ENCODE measurements at regions not wholly inside any gene's neighbourhood (a gene's known extent, or its start where the extent isn't known, plus 50 kb on each side); places are given as distances from the start of the nearest gene placed in this dataset.

DNA sequence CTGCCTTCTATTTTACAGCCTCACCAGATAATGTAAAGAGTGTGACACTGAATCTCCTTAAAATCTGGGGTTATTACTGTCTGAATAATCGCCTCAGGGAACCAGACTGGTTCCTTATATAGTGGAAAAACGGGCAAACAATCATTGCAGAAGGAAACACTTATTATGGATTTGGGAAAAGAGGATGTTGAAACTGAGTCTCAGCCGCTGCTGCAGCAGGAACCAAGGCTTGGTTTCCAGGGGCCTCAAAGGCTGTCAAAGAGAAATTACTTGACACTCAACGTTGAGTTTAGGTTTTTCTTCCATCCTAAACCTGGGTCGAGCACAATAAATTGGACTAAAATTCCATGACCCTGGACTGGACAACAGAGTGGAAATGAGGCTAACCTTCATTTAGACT lies 103.8 kb upstream of the AHR start:
- no peaks in the 10 kb centered on the region for H3K9me3 ChIP-seq
- TF ChIP-seq, protein P1, sequence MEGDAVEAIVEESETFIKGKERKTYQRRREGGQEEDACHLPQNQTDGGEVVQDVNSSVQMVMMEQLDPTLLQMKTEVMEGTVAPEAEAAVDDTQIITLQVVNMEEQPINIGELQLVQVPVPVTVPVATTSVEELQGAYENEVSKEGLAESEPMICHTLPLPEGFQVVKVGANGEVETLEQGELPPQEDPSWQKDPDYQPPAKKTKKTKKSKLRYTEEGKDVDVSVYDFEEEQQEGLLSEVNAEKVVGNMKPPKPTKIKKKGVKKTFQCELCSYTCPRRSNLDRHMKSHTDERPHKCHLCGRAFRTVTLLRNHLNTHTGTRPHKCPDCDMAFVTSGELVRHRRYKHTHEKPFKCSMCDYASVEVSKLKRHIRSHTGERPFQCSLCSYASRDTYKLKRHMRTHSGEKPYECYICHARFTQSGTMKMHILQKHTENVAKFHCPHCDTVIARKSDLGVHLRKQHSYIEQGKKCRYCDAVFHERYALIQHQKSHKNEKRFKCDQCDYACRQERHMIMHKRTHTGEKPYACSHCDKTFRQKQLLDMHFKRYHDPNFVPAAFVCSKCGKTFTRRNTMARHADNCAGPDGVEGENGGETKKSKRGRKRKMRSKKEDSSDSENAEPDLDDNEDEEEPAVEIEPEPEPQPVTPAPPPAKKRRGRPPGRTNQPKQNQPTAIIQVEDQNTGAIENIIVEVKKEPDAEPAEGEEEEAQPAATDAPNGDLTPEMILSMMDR (IDR thresholded peaks at IDR 0.05): no peak
- TF ChIP-seq POLR2A (IDR thresholded peaks at IDR 0.05): no peak
- no peaks in the 10 kb centered on the region for H3K4me1 ChIP-seq
- H3K4me3 ChIP-seq: no peak overlapping the region
- H3K36me3 ChIP-seq: no peaks in the 10 kb centered on the region
- H3K27me3 ChIP-seq: no peaks in the 10 kb centered on the region
- H3K27ac ChIP-seq: no peak overlapping the region
- no peak for DNase-seq
- intact Hi-C loops (cut with DNase I; ENCODE audit: low total_unique reads): no loop called here

DNA sequence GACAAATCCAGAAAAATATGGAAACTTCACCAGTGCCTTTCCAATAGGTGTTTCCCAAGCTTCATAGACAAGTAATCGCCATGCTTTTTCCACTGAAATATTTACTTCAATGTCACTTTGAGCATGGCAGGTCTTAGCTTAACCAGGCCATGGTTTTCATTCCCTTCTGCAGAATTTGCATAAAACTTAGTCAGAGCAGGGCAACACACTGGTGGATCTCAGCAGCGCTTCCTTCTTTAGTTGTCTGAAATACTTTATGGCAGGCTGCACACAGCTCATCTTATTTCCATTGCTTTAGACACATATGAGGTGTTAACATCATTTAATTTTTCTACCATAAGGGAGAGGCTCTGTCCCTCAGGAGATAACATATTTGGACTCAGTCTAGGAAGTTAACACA lies 102.9 kb upstream of the AHR start:
- Histone ChIP-seq H3K27ac (no peak overlapping the region), H3K9me3 (no peaks in the 10 kb centered on the region), H3K27me3 (no peaks in the 10 kb centered on the region), H3K36me3 (no peaks in the 10 kb centered on the region), H3K4me1 (no peaks in the 10 kb centered on the region), H3K4me3 (no peak overlapping the region)
- intact Hi-C loops (cut with DNase I; ENCODE audit: low total_unique reads): no loop called here
- DNase-seq: no peak
- no peak for TF ChIP-seq POLR2A (IDR thresholded peaks at IDR 0.05)
- TF ChIP-seq, protein P1 (IDR thresholded peaks at IDR 0.05): no peak

DNA sequence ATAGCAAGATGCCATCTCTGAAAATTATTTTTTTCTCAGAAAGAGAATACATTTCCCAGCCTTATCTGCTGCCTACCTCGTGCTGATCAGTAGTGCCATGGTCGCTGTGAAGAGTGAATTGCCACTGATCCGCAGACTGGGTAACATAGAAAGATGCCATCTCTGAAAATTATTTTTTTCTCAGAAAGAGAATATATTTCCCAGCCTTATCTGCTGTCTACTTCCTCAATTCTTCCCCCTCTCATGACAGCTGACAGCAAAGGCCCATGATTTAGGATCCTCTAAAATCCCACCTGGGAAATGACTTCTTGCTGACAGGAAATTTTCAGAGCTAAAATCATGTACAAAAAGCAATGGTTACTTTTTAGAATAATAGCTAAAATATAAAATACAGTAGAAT lies 92.5 kb upstream of the AHR start:
- H3K27ac ChIP-seq: no peak overlapping the region
- H3K9me3 ChIP-seq: no peaks in the 10 kb centered on the region
- H3K27me3 ChIP-seq: no peaks in the 10 kb centered on the region
- no peak for DNase-seq
- no peaks in the 10 kb centered on the region for H3K36me3 ChIP-seq
- TF ChIP-seq, protein P1 (IDR thresholded peaks at IDR 0.05): no peak
- no peak for TF ChIP-seq POLR2A (IDR thresholded peaks at IDR 0.05)
- no peaks in the 10 kb centered on the region for H3K4me1 ChIP-seq
- no peak overlapping the region for H3K4me3 ChIP-seq
- intact Hi-C loops (cut with DNase I; ENCODE audit: low total_unique reads): no loop called here

DNA sequence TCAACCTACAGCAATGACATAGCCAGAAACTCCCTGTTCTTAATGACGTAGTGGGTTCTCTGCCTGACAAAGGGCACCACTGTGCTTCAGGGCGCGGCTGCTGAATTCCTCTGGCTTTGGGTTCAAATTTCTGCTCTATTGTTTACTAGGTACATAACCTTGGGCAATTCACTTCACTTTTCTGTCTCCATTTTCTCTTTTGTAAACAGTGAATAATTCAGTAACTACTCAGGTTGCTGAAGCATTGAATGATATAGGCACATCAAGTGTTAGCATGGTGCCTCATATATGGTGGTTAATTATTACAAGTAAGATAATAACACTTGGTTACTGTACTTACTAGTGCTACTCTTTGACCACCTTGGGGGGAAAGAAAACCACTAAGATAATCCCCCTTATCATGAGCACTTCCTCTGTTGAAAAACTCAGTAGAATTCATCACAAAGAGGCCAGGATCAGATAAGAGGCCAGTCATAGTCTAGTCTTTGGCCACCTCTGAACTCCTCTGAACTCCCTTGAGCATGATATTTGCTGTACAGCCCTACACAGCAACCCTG lies 92.0 kb upstream of the AHR start:
- no peaks in the 10 kb centered on the region for H3K27me3 ChIP-seq
- H3K9me3 ChIP-seq: no peaks in the 10 kb centered on the region
- intact Hi-C loops (cut with DNase I; ENCODE audit: low total_unique reads): no loop called here
- no peak overlapping the region for H3K4me3 ChIP-seq
- no peaks in the 10 kb centered on the region for H3K4me1 ChIP-seq
- no peaks in the 10 kb centered on the region for H3K36me3 ChIP-seq
- no peak for DNase-seq
- H3K27ac ChIP-seq: no peak overlapping the region
- TF ChIP-seq POLR2A (IDR thresholded peaks at IDR 0.05): no peak
- TF ChIP-seq, protein P1 (IDR thresholded peaks at IDR 0.05): no peak

DNA sequence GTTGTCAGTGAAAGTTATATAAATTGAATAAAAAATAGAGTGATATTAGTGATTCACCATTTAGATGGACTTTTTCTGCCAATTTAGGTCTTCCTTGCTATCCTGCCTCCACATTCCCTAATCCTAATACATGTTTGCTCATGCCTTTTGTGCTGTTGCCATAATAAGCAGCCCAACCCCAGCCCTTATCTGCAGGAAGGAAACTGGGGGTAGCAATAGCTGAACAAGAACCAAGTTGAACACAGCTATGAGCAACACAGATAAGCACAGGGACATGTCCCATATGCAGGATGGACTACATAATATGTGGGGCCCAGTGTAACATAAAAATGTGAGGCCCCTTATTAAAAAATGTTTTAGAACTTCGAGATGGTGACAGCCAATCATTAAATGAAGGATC lies 91.2 kb upstream of the AHR start:
- Histone ChIP-seq H3K27me3 (no peaks in the 10 kb centered on the region), H3K27ac (no peak overlapping the region), H3K9me3 (no peaks in the 10 kb centered on the region), H3K36me3 (no peaks in the 10 kb centered on the region), H3K4me3 (no peak overlapping the region), H3K4me1 (no peaks in the 10 kb centered on the region)
- intact Hi-C loops (cut with DNase I; ENCODE audit: low total_unique reads): no loop called here
- no peak for DNase-seq
- TF ChIP-seq POLR2A (IDR thresholded peaks at IDR 0.05): no peak

DNA sequence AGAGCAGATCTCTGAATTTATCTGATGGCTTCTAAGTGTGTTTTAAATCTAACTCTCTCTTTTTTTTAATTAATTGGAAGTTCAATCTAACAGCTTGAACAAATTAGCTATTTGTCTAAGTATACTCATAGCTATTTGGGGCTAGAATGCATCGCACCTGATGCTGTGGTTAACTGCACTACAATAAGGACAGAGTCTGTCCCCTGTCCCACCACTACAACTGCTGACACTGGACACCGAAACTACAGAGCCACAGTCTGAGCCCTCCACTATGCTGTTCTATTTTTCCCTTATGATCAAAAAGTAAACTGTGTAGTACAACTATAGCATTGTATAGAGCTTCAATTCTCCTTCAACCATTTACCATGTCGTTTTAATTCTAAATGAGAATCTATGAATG lies 89.4 kb upstream of the AHR start:
- H3K27ac ChIP-seq: no peak overlapping the region
- no peak for TF ChIP-seq POLR2A (IDR thresholded peaks at IDR 0.05)
- TF ChIP-seq, protein P1 (IDR thresholded peaks at IDR 0.05): no peak
- no peaks in the 10 kb centered on the region for H3K27me3 ChIP-seq
- H3K9me3 ChIP-seq: no peaks in the 10 kb centered on the region
- intact Hi-C loops (cut with DNase I; ENCODE audit: low total_unique reads): no loop called here
- H3K36me3 ChIP-seq: no peaks in the 10 kb centered on the region
- DNase-seq: no peak
- no peaks in the 10 kb centered on the region for H3K4me1 ChIP-seq
- no peak overlapping the region for H3K4me3 ChIP-seq

All from uterus (tissue), 3 donors.